ENCODE measurements at regions not wholly inside any gene's neighbourhood (a gene's known extent, or its start where the extent isn't known, plus 50 kb on each side); places are given as distances from the start of the nearest gene placed in this dataset.

GRCh38 chr1:228883535-228883934, 148.3 kb downstream of the RHOU start:
- TF ChIP-seq, protein P1, sequence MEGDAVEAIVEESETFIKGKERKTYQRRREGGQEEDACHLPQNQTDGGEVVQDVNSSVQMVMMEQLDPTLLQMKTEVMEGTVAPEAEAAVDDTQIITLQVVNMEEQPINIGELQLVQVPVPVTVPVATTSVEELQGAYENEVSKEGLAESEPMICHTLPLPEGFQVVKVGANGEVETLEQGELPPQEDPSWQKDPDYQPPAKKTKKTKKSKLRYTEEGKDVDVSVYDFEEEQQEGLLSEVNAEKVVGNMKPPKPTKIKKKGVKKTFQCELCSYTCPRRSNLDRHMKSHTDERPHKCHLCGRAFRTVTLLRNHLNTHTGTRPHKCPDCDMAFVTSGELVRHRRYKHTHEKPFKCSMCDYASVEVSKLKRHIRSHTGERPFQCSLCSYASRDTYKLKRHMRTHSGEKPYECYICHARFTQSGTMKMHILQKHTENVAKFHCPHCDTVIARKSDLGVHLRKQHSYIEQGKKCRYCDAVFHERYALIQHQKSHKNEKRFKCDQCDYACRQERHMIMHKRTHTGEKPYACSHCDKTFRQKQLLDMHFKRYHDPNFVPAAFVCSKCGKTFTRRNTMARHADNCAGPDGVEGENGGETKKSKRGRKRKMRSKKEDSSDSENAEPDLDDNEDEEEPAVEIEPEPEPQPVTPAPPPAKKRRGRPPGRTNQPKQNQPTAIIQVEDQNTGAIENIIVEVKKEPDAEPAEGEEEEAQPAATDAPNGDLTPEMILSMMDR (IDR thresholded peaks at IDR 0.05; ENCODE audit: poor library complexity, severe bottlenecking) = no peak
- TF ChIP-seq EZH2 (IDR thresholded peaks at IDR 0.05; ENCODE audit: borderline replicate concordance, insufficient read depth, low read length, poor library complexity, severe bottlenecking) = no peak
- no peak for TF ChIP-seq TAF1 (IDR thresholded peaks at IDR 0.05; ENCODE audit: low read depth)
- no peak for TF ChIP-seq POLR2AphosphoS5 (IDR thresholded peaks at IDR 0.05)
